GM12878 (cell line): ENCODE measurements at regions not wholly inside any gene's neighbourhood (a gene's known extent, or its start where the extent isn't known, plus 50 kb on each side); places are given as distances from the start of the nearest gene placed in this dataset.

Experiments
- ATAC-seq: fragments of 200-7000 bp; cut with Tn5 transposase; 3 replicates; pipeline ENCODE4 v1.9.1; 2020; ENCODE audit warnings: mild to moderate bottlenecking, moderate library complexity
- BruUV-seq: library from RNA; stranded (reverse); fragments of 400-500 nt; replicated peaks from 2 replicates; lab custom pipeline; 2021; lab: Mats Ljungman, UMichigan
- CTCF ChIA-PET: fragments of 300-600 bp; sonication (Branson Sonifier 250); formaldehyde crosslinking; extraction: SDS; loops from one replicate; lab custom pipeline; 2021; ENCODE audit warnings: inconsistent platforms; lab: Yijun Ruan, JAX
- POLR2A ChIA-PET: fragments of 350-600 bp; formaldehyde crosslinking; extraction: SDS; loops from one replicate; lab custom pipeline; 2021; ENCODE audit warnings: inconsistent platforms; lab: Charles Lee
- RAD21 ChIA-PET: fragments of 300-600 bp; sonication (Branson Sonifier 250); formaldehyde crosslinking; loops from one replicate; lab custom pipeline; 2023; ENCODE audit warnings: antibody characterized with exemption; ENCODE audit not compliant: unreplicated experiment; lab: Charles Lee
- SMC1A ChIA-PET: fragments of 300-600 bp; sonication (Branson Sonifier 250); formaldehyde crosslinking; loops from one replicate; lab custom pipeline; 2023; ENCODE audit not compliant: unreplicated experiment, uncharacterized antibody; lab: Charles Lee
- DNase-seq: peaks from one replicate; pipeline ENCODE4 v3.0.0-alpha.2; 2011; ENCODE audit warnings: low read depth, low spot score
- FAIRE-seq: peaks from 3 replicates; lab custom pipeline; 2011; peaks lifted over from hg19 to GRCh38; lab: Jason Lieb, UNC
- H2AFZ ChIP-seq: 2 replicates; pipeline ENCODE4 v1.6.0; 2011; ENCODE audit warnings: low read depth, low read length, control low read depth; ENCODE audit not compliant: control insufficient read depth
- H3K27ac ChIP-seq: 2 replicates; pipeline ENCODE4 v1.5.1; 2011; ENCODE audit warnings: control low read depth; ENCODE audit not compliant: control insufficient read depth, insufficient read depth
- H3K27me3 ChIP-seq, 2 experiments: replicated peaks in 1 of 2; 2 replicates each; pipeline versions ENCODE4 v1.6.0 to v1.6.1; 2011; ENCODE audit warnings: low read length in 1 of 2; ENCODE audit not compliant: control insufficient read depth in 2 of 2, insufficient read depth in 2 of 2
- H3K36me3 ChIP-seq, 2 experiments: 2 replicates each; pipeline ENCODE4 v1.5.1; 2011; ENCODE audit warnings: low read length in 1 of 2; ENCODE audit not compliant: control insufficient read depth in 2 of 2, insufficient read depth in 2 of 2
- H3K4me1 ChIP-seq: 2 replicates; pipeline ENCODE4 v1.6.1; 2011; ENCODE audit warnings: mild to moderate bottlenecking, low read length, moderate library complexity, mixed read lengths; ENCODE audit not compliant: control insufficient read depth, insufficient read depth
- H3K4me2 ChIP-seq: 2 replicates; pipeline ENCODE4 v1.6.0; 2011; ENCODE audit warnings: control low read depth; ENCODE audit not compliant: control insufficient read depth, insufficient read depth
- H3K4me3 ChIP-seq: fragments of 200-600 bp; sonication (generic); 2 replicates; pipeline ENCODE4 v1.5.1; 2016
- H3K79me2 ChIP-seq: 2 replicates; pipeline ENCODE4 v1.6.0; 2011; ENCODE audit warnings: low read length; ENCODE audit not compliant: control insufficient read depth, insufficient read depth
- H3K9ac ChIP-seq: 2 replicates; pipeline ENCODE4 v1.8.0; 2011; ENCODE audit warnings: low read length, control low read depth, mixed read lengths; ENCODE audit not compliant: control insufficient read depth, insufficient read depth
- H3K9me3 ChIP-seq: replicated peaks from 3 replicates; pipeline ENCODE4 v1.5.1; 2011; ENCODE audit warnings: mild to moderate bottlenecking, low read length; ENCODE audit not compliant: control insufficient read depth, insufficient read depth
- H4K20me1 ChIP-seq: 2 replicates; pipeline ENCODE4 v1.6.0; 2011; ENCODE audit not compliant: control insufficient read depth, insufficient read depth
- WGBS: methylation state at CpG from one replicate; pipeline ENCODE4 v1.1.6; 2016; ENCODE audit warnings: low lambda C conversion rate; ENCODE audit not compliant: insufficient replicate concordance, insufficient coverage; ENCODE audit errors: missing lambda C conversion rate; 5-methylcytosine and 5-hydroxymethylcytosine counted together
- in situ Hi-C: fragments of 300-500 bp; cut with MboI; formaldehyde crosslinking; loops from 9 replicates; pipeline ENCODE4 v1.14.3; 2018; ENCODE audit warnings: mixed read lengths
- intact Hi-C: fragments of 100-400 bp; cut with micrococcal nuclease; formaldehyde crosslinking; loops from one replicate; pipeline ENCODE4 v1.14.2; 2022; ENCODE audit not compliant: unreplicated experiment
- TF ChIP-seq, protein P1 (sequence below): fragments of 450-650 bp; formaldehyde crosslinking; IDR thresholded peaks from 2 replicates; pipeline ENCODE4 v1.5.0; 2022; ENCODE audit warnings: mild to moderate bottlenecking, missing genetic modification characterization
- TF ChIP-seq, protein P2 (sequence below): fragments of 150-350 bp; IDR thresholded peaks from 2 replicates; pipeline ENCODE4 v1.6.1; 2016; ENCODE audit warnings: low read depth, low read length

DNA sequence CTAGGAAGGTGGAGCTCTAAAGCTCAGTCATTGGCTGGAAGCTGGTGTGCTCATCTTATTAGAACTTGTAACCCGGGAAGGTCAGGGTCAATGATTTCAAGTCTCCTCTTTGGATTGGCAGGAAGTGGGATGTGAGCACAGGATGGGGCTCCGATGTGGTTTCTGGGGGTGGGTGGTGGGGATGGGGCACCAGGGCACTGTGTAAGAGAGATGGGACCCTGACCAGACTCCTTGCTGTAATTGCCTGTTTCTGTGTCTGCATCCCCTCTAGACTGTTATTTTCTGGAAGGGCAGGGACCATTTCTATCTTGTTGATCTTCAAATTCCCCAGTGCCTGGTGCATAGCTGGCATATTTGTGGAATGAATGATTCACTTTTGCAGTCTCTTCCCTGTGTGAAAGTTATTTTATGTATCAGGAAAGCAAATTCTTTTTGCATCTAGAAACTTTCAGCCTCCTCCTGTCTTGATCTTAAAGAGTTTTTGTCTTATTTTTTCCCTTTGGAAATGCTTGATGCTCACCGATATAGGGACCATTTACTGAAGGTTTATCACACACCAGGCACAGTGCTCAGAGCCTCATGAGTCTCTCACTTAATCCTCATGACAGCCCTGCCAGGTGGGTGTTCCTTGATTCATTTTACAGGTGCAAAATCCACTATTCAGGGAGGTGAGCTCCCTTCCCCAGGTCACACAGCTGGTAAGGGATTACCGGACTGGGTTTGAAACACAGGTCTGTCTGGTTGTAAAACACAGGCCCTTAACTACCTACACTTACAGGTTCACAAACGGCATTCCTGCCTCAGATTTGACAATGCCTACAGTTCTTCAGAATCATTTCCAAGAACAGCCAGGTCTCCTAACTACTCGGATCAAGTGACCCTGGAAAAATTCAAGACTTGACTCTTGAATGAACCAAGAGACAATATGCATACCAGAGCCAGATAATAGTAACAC, 86.9 kb upstream of the IGF1 start:
- H2AFZ ChIP-seq = no peak overlapping the region
- CTCF ChIA-PET = interaction anchor here (0.7 kb wide), 1 partner anchor 88 kb away, joined by 3 read pairs; no protein-coding TSS in a partner anchor
- in situ Hi-C loops = no loop called here
- SMC1A ChIA-PET = no interaction called here
- peaks cover 2% of the 10 kb centered on the region; the same call in 1 of the 3 replicates for H3K9me3 ChIP-seq
- no peaks in the 10 kb centered on the region for H3K27me3 ChIP-seq
- POLR2A ChIA-PET = no interaction called here
- no peak overlapping the region for H3K4me2 ChIP-seq
- TF ChIP-seq, protein P1, sequence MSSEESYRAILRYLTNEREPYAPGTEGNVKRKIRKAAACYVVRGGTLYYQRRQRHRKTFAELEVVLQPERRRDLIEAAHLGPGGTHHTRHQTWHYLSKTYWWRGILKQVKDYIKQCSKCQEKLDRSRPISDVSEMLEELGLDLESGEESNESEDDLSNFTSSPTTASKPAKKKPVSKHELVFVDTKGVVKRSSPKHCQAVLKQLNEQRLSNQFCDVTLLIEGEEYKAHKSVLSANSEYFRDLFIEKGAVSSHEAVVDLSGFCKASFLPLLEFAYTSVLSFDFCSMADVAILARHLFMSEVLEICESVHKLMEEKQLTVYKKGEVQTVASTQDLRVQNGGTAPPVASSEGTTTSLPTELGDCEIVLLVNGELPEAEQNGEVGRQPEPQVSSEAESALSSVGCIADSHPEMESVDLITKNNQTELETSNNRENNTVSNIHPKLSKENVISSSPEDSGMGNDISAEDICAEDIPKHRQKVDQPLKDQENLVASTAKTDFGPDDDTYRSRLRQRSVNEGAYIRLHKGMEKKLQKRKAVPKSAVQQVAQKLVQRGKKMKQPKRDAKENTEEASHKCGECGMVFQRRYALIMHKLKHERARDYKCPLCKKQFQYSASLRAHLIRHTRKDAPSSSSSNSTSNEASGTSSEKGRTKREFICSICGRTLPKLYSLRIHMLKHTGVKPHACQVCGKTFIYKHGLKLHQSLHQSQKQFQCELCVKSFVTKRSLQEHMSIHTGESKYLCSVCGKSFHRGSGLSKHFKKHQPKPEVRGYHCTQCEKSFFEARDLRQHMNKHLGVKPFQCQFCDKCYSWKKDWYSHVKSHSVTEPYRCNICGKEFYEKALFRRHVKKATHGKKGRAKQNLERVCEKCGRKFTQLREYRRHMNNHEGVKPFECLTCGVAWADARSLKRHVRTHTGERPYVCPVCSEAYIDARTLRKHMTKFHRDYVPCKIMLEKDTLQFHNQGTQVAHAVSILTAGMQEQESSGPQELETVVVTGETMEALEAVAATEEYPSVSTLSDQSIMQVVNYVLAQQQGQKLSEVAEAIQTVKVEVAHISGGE = no peak
- TF ChIP-seq, protein P2, sequence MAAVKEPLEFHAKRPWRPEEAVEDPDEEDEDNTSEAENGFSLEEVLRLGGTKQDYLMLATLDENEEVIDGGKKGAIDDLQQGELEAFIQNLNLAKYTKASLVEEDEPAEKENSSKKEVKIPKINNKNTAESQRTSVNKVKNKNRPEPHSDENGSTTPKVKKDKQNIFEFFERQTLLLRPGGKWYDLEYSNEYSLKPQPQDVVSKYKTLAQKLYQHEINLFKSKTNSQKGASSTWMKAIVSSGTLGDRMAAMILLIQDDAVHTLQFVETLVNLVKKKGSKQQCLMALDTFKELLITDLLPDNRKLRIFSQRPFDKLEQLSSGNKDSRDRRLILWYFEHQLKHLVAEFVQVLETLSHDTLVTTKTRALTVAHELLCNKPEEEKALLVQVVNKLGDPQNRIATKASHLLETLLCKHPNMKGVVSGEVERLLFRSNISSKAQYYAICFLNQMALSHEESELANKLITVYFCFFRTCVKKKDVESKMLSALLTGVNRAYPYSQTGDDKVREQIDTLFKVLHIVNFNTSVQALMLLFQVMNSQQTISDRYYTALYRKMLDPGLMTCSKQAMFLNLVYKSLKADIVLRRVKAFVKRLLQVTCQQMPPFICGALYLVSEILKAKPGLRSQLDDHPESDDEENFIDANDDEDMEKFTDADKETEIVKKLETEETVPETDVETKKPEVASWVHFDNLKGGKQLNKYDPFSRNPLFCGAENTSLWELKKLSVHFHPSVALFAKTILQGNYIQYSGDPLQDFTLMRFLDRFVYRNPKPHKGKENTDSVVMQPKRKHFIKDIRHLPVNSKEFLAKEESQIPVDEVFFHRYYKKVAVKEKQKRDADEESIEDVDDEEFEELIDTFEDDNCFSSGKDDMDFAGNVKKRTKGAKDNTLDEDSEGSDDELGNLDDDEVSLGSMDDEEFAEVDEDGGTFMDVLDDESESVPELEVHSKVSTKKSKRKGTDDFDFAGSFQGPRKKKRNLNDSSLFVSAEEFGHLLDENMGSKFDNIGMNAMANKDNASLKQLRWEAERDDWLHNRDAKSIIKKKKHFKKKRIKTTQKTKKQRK = no peak
- H3K36me3 ChIP-seq = no peaks in the 10 kb centered on the region
- no peak overlapping the region for H3K9ac ChIP-seq
- intact Hi-C loops = no loop called here
- 38% methylated on average over 6 of the region's 6 CpGs for WGBS
- no peaks in the 10 kb centered on the region for H3K79me2 ChIP-seq
- no peak overlapping the region for H3K4me3 ChIP-seq
- no peaks in the 10 kb centered on the region for H3K4me1 ChIP-seq
- DNase-seq (no peak), ATAC-seq (no peak), FAIRE-seq (no peak)
- H3K27ac ChIP-seq = no peak overlapping the region
- BruUV-seq = no TSS peak
- RAD21 ChIA-PET = no interaction called here
- no peaks in the 10 kb centered on the region for H4K20me1 ChIP-seq
